Fibroblast of lung (primary cell): ENCODE measurements at regions not wholly inside any gene's neighbourhood (a gene's known extent, or its start where the extent isn't known, plus 50 kb on each side); places are given as distances from the start of the nearest gene placed in this dataset.

Experiments
- CTCF ChIP-seq, 2 donors: IDR thresholded peaks in 1 of 2; conservative IDR thresholded peaks in 1 of 2; 1 replicate in 1 of 2; 2 replicates in 1 of 2; pipeline ENCODE4 v1.5.1; 2011 to 2012; ENCODE audit warnings: low read length in 2 of 2, control low read depth in 1 of 2, inconsistent platforms in 1 of 2, low read depth in 1 of 2, mild to moderate bottlenecking in 1 of 2
- EZH2 ChIP-seq: IDR thresholded peaks from 2 replicates; pipeline ENCODE4 v1.5.1; 2012; ENCODE audit warnings: low read length, control low read depth, mild to moderate bottlenecking; ENCODE audit errors: missing control alignments

GRCh38 chr3:90221900-90222299 lies 1114.5 kb downstream of the EPHA3 start:
- no peak for TF ChIP-seq CTCF (conservative IDR thresholded peaks at IDR 0.05 in 1 of 2, IDR thresholded peaks at IDR 0.05 in 1 of 2; ENCODE audit: low read depth in 1 of 2, low read length in 2 of 2)
- no peak for TF ChIP-seq EZH2
